SU-DHL-6 (cell line): ENCODE measurements at regions not wholly inside any gene's neighbourhood (a gene's known extent, or its start where the extent isn't known, plus 50 kb on each side); places are given as distances from the start of the nearest gene placed in this dataset.

ENCODE experiments used
- EZH2phosphoT487 ChIP-seq: fragments of 200-600 bp; sonication (generic), shearing (Covaris generic); conservative IDR thresholded peaks from 2 replicates; pipeline ENCODE4 v1.6.1; 2018; ENCODE audit warnings: mild to moderate bottlenecking, antibody characterized with exemption, low read length, moderate library complexity, mixed read lengths
- TF ChIP-seq, protein P1 (sequence below): fragments of 200-600 bp; sonication (generic); IDR thresholded peaks from one replicate; pipeline ENCODE4 v1.5.1; 2017; ENCODE audit warnings: antibody characterized with exemption, mild to moderate bottlenecking, low read length, moderate library complexity; ENCODE audit not compliant: insufficient read depth, poor library complexity, severe bottlenecking

- TF ChIP-seq, protein P1, sequence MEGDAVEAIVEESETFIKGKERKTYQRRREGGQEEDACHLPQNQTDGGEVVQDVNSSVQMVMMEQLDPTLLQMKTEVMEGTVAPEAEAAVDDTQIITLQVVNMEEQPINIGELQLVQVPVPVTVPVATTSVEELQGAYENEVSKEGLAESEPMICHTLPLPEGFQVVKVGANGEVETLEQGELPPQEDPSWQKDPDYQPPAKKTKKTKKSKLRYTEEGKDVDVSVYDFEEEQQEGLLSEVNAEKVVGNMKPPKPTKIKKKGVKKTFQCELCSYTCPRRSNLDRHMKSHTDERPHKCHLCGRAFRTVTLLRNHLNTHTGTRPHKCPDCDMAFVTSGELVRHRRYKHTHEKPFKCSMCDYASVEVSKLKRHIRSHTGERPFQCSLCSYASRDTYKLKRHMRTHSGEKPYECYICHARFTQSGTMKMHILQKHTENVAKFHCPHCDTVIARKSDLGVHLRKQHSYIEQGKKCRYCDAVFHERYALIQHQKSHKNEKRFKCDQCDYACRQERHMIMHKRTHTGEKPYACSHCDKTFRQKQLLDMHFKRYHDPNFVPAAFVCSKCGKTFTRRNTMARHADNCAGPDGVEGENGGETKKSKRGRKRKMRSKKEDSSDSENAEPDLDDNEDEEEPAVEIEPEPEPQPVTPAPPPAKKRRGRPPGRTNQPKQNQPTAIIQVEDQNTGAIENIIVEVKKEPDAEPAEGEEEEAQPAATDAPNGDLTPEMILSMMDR: no peak
- no peak for TF ChIP-seq EZH2phosphoT487
Observed at GRCh38 chr1:103948526-103948925, 198.8 kb downstream of the AMY1C start.
